Myocyte (in vitro differentiated cells): ENCODE measurements at regions not wholly inside any gene's neighbourhood (a gene's known extent, or its start where the extent isn't known, plus 50 kb on each side); places are given as distances from the start of the nearest gene placed in this dataset.
"Not testable (repeated sequence)": the region's sequence is repeated elsewhere in the genome, so short reads cannot be mapped to it uniquely, and the experiment has no call there.

ENCODE experiments used
- DNase-seq: peaks from one replicate; pipeline ENCODE4 v3.0.0-alpha.2; 2012; ENCODE audit warnings: low read depth

DNA sequence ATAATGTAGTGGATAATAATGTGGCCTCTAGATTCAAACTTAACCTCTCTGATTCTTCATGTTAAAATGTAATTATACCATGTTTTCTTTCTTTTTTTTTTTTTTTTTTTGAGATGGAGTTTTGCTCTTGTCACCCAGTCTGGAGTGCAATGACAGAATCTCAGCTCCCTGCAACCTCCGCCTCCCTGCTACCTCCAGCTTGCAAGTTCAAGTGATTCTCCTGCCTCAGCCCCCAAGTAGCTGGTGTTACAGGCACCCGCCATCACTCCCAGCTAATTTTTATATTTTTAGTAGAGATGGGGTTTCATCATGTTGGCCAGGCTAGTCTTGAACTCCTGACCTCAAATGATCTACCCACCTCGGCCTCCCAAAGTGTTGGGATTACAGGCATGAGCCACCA, 1069.3 kb upstream of the MIR17HG start:
- DNase-seq, result not testable (repeated sequence)

- DNase-seq, result no peak
Observed at GRCh38 chr13:90281709-90282108, 1065.8 kb upstream of the MIR17HG start.

GRCh38 chr13:90287521-90287920, 1060.0 kb upstream of the MIR17HG start:
- no peak for DNase-seq

DNA sequence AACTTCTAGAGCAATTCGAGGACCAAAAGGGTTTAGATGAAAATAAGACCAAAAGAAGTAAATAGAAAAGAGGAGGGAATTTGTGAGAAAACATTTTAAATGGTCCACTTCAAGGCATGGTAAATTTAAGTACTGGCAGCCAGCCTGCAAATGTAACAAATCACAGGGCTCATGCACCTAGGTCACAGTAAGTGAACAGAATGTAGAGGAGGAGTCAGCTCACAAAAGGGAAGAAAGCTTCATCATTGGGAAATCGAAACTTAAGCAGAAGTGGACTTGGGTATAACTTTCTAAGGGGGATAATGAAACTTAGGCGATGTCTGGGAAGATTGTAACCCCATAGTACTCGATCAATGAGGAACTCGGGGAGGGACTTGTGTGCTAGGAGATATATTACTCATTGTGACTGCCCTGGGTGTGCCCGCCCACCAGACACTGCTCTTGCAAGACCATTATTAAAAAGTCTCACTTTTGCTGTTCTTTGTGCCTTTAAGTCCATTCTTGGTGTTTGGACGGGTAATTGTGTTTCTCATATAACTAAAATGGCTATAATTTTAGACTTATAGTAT, 1053.6 kb upstream of the MIR17HG start:
- no peak for DNase-seq

GRCh38 chr13:90299238-90299637, 1048.2 kb upstream of the MIR17HG start:
- DNase-seq, result no peak

DNA sequence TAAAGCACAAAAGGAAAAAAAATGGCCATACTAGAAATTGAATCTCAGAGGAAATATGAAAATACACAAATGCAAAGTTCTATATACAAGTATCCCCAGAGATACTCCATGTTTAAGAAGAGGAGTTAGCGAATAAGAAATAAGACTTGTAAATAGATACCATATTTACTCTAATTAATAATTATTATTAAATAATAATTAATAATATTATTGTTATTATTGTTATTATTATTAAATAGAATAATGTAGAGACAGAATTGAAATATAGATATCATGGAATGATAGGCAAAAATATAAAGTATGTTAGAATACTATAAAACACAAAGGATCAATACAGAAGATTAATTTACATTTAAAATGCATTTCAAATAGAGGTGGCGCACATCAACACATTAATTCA, 1047.5 kb upstream of the MIR17HG start:
- no peak for DNase-seq

DNA sequence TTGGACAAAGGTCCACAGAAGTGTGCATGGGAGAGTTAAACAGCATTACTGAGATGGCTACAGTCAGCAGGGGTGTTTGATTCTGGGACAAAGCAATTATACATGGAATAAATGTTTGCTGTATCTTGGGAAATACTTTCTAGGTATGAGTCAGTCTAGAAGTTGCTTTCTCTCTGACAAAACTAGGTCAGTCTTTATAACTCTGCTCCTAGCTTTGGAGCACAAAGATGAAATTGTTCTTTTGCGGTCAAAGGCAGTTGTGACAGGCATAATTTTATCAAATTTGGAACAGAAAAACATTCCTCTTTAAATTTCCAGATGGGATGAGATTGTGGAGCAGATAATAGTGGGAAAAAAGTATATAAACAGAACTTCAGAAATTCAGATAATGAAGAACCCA, 1045.4 kb upstream of the MIR17HG start:
- peak; percentile 16 for DNase-seq

- no peak for DNase-seq
Observed at GRCh38 chr13:90305796-90306195, 1041.7 kb upstream of the MIR17HG start.

GRCh38 chr13:90307136-90307535, 1040.4 kb upstream of the MIR17HG start:
- no peak for DNase-seq

GRCh38 chr13:90308249-90308648, 1039.2 kb upstream of the MIR17HG start:
- DNase-seq, result no peak

DNA sequence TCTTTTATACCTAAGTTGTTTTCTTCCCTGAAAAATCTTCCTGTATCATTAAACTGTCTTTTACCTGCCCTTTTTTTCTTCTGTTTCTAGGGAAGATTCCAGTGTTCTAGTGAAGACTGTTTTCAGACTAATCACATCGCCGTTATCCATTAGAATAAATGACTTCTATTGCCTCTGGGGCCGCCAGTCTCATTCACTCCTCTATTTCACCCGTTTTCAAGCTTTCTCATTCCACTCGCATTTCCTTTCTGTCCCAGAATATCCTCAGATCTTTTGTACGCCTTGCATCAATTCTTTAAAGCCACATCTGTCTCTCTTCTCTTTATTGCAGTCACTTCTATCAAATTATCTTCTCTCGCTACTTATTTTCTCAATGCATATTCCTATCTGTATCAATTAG, 1035.6 kb upstream of the MIR17HG start:
- DNase-seq, result no peak

GRCh38 chr13:90315061-90315460, 1032.4 kb upstream of the MIR17HG start:
- DNase-seq, result no peak

GRCh38 chr13:90320664-90321063, 1026.8 kb upstream of the MIR17HG start:
- DNase-seq, result no peak

DNA sequence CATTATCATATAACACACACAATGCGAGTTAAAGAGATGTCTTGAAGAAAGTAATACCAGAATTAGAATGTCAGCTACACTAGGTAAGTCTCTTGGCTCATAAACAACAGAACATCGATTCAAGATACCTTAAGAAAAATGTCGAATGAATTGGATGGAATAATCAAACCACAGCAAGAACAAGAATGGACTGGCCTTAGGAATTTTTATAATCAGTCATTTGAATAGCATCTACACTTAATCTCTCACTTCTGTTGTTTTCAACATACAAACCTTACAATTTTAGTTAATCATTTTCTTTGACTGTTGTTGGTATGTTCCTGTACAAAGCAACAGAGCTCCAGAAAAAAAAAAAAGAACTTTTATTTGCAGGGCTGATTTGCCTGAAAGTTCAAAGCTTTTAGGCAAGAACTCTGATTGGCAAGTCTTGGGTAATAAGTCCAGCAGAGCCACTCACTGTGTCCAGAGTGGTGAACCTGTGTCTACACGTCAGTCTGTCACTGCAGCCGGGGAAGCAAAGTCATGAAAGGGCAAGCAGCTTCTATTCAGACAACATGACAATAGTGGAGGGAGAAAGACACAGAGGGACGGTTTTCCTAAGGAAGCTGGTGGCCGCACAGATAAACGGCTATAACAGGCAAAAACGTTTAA, 1026.1 kb upstream of the MIR17HG start:
- DNase-seq, result no peak

- DNase-seq, result no peak
Observed at GRCh38 chr13:90329641-90330040, 1017.8 kb upstream of the MIR17HG start.

DNA sequence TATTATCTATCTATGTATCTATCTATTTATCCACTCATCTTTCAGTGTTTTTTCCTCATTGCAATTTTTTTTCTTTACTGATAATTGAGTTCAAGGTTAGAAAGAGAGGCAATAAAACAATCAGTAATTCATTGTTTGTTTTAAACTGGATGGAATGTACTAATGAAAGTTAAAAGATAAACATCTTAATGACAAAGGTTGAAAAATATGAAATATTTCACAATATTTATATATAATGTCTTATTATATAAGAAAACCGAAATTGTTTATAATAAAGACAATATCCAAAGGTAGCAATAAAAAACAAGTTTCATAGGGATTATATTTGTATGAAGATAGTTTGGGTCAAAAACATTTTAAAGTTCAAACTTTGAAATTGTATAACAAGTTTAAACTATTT, 1015.5 kb upstream of the MIR17HG start:
- DNase-seq, result no peak

- no peak for DNase-seq
Observed at GRCh38 chr13:90336507-90336906, 1011.0 kb upstream of the MIR17HG start.

DNA sequence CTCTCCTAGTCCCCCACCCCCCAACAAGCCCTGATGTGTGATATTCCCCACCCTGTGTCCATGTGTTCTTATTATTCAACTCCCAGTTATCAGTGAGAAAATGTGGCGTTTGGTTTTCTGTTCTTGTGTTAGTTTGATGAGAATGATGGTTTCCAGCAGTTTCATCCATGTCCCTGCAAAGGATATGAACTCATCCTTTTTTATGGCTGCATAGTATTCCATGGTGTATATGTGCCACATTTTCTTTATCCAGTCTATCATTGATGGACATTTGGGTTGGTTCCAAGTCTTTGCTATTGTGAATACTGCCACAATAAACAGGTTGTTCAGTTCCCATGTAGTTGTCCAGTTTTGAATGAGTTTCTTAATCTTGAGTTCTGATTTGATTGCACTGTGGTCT, 1006.1 kb upstream of the MIR17HG start:
- not testable (repeated sequence) for DNase-seq

DNA sequence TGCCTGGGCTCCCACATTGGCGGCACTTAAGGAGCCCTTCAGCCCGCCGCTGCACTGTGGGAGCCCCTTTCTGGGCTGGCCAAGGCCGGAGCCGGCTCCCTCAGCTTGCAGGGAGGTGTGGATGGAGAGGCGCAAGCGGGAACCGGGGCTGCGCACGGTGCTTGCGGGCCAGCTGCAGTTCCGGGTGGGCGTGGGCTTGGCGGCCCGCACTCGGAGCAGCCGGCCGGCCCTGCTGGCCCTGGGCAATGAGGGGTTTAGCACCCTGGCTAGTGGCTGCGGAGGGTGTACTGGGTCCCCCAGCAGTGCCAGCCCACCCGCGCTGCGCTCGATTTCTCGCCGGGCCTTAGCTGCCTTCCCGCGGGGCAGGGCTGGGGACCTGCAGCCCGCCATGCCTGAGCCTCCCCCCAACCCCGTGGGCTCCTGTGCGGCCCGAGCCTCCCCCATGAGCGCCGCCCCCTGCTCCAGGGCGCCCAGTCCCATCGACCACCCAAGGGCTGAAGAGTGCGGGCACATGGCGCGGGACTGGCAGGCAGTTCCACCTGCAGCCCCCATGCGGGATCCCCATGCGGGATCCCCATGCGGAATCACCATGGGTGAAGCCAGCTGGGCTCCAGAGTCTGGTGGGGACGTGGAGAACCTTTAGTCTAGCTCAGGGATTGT, 998.9 kb upstream of the MIR17HG start:
- DNase-seq, result not testable (repeated sequence)

GRCh38 chr13:90352763-90353162, 994.7 kb upstream of the MIR17HG start:
- no peak for DNase-seq

GRCh38 chr13:90355162-90355751, 992.2 kb upstream of the MIR17HG start:
- DNase-seq, result no peak

DNA sequence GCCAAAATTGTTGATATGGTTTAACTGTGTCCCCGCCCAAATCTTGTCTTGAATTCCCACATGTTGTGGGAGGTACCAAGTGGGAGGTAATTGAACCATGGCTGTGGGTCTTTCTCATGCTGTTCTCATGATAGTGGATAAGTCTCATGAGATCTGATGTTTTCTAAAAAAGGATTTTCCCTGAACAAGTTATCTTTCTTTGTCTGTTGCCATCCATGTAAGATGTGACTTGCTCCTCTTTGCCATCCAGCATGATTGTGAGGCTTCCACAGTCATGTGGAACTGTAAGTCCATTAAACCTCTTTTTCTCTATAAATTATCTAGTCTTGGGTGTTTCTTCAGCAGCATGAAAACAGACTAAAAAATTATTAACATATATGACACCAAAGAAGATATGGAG, 986.7 kb upstream of the MIR17HG start:
- DNase-seq, result no peak

GRCh38 chr13:90362707-90363106, 984.8 kb upstream of the MIR17HG start:
- peak; percentile 18 for DNase-seq
